ENCODE measurements at regions not wholly inside any gene's neighbourhood (a gene's known extent, or its start where the extent isn't known, plus 50 kb on each side); places are given as distances from the start of the nearest gene placed in this dataset.

- DNase-seq, result no peak
- no peak overlapping the region for H2BK15ac ChIP-seq (ENCODE audit: low read depth, low read length)
- no peaks in the 10 kb centered on the region for H3K36me3 Mint-ChIP-seq (ENCODE audit: insufficient read depth in 1 of 3, low read depth in 3 of 3)
- H3K9ac ChIP-seq (ENCODE audit: extremely low read depth, insufficient read length, low read length), result no peak overlapping the region
- H3K79me2 ChIP-seq (ENCODE audit: insufficient read depth, low read length), result no peaks in the 10 kb centered on the region
- no peak overlapping the region for H3K4ac ChIP-seq (ENCODE audit: low read depth, low read length)
- no peak overlapping the region for H4K8ac ChIP-seq (replicated peaks; ENCODE audit: insufficient read length, low read depth, low read length)
- H3K27me3 Mint-ChIP-seq (ENCODE audit: low read depth), result peaks cover 7% of the 10 kb centered on the region
- no peak overlapping the region for H2BK20ac ChIP-seq (ENCODE audit: low read depth, low read length, poor library complexity, severe bottlenecking)
- H4K20me1 ChIP-seq (ENCODE audit: control insufficient read depth, insufficient read depth, insufficient read length), result no peaks in the 10 kb centered on the region
- no peak overlapping the region for H2AK5ac ChIP-seq (ENCODE audit: insufficient read length, low read length)
- H2BK120ac ChIP-seq (ENCODE audit: low read depth, low read length, poor library complexity, severe bottlenecking), result no peak overlapping the region
- no peak overlapping the region for H3K23ac ChIP-seq (ENCODE audit: insufficient read length, low read depth, low read length)
- peaks cover 18 to 27% of the 10 kb centered on the region in 2 experiments for H3K4me1 Mint-ChIP-seq
- no peak for TF ChIP-seq CTCF (conservative IDR thresholded peaks at IDR 0.05)
- peak overlapping the region; percentile 34; the same call in 1 of the 2 replicates for H3K14ac ChIP-seq (ENCODE audit: insufficient read depth, low read length)
- no peaks in the 10 kb centered on the region; a peak in 1 of 5 replicates for H3K9me3 Mint-ChIP-seq
- H3K9me3 ChIP-seq (ENCODE audit: control insufficient read depth, low read depth, low read length), result no peaks in the 10 kb centered on the region
- no peak overlapping the region for H3K27ac ChIP-seq (ENCODE audit: insufficient read length, low read depth, low read length)
- no peak overlapping the region for H3K18ac ChIP-seq (ENCODE audit: insufficient read length, low read depth, low read length)
- no peaks in the 10 kb centered on the region for H3K23me2 ChIP-seq (ENCODE audit: insufficient read length, low read depth, low read length, poor library complexity, severe bottlenecking)
- peak overlapping the region in 2 of 3 experiments; percentile 18 to 74; a peak in 1 of 7 replicates for H3K27ac Mint-ChIP-seq
- peaks cover under 1% of the 10 kb centered on the region; the same call in 1 of the 2 replicates for H3K4me1 ChIP-seq (ENCODE audit: insufficient read depth, low read length)
- H3K4me2 ChIP-seq (ENCODE audit: insufficient read depth, insufficient read length, low read length), result no peak overlapping the region
- H2BK12ac ChIP-seq (ENCODE audit: insufficient read length, low read depth, low read length), result no peak overlapping the region
- H4K5ac ChIP-seq (ENCODE audit: insufficient read length, low read depth, low read length), result no peak overlapping the region
- no peak overlapping the region for H2BK5ac ChIP-seq (ENCODE audit: insufficient read length, low read length)
- no peak overlapping the region for H3T11ph ChIP-seq (ENCODE audit: low read length)
- H3K27me3 ChIP-seq (ENCODE audit: insufficient read depth, low read length), result no peaks in the 10 kb centered on the region
- no peak overlapping the region for H4K91ac ChIP-seq (ENCODE audit: insufficient read length, low read depth, low read length)
- H3K79me1 ChIP-seq (ENCODE audit: insufficient read depth, low read depth, low read length, poor library complexity, severe bottlenecking), result no peaks in the 10 kb centered on the region
- no peak overlapping the region for H3K4me3 Mint-ChIP-seq
- H2AFZ ChIP-seq (ENCODE audit: low read length), result no peak overlapping the region
- no CpG with 5 or more reads among the region's 2 CpGs for WGBS (ENCODE audit: extremely low coverage, insufficient read length, low lambda C conversion rate)
- no peak overlapping the region for H3K56ac ChIP-seq (ENCODE audit: insufficient read length, low read depth, low read length)
Observed at GRCh38 chr6:43985329-43985728, 141.9 kb downstream of the MRPL14 start.
